ENCODE measurements at regions not wholly inside any gene's neighbourhood (a gene's known extent, or its start where the extent isn't known, plus 50 kb on each side); places are given as distances from the start of the nearest gene placed in this dataset.

- intact Hi-C loops (cut with micrococcal nuclease): no loop called here
- TF ChIP-seq CTCF (IDR thresholded peaks at IDR 0.05): no peak
Measured at GRCh38 chr7:145212050-145212449, 376.2 kb upstream of the TPK1 start.

GRCh38 chr7:145211211-145211610 lies 375.4 kb upstream of the TPK1 start:
- DNase-seq: no peak
- Histone ChIP-seq H3K36me3 (replicated peaks in 1 of 2; ENCODE audit: control insufficient read depth in 1 of 2, insufficient read depth in 2 of 2, low read length in 2 of 2) (no peaks in the 10 kb centered on the region), H2AFZ (ENCODE audit: insufficient read depth, low read depth, low read length, poor library complexity, severe bottlenecking) (no peak overlapping the region), H3K9me3 (replicated peaks in 1 of 2; ENCODE audit: control insufficient read depth in 1 of 2, insufficient read depth in 1 of 2, low read length in 2 of 2) (peaks cover 0 to 3% of the 10 kb centered on the region in 2 donors), H3K27ac (ENCODE audit: low read depth in 1 of 2, low read length in 2 of 2) (no peak overlapping the region), H3K4me2 (replicated peaks; ENCODE audit: extremely low read depth, low read length, poor library complexity, severe bottlenecking) (no peak overlapping the region), H4K20me1 (ENCODE audit: insufficient read depth, low read length) (no peaks in the 10 kb centered on the region), H3K27me3 (ENCODE audit: control insufficient read depth in 2 of 2, insufficient read depth in 2 of 2, low read length in 2 of 2) (no peaks in the 10 kb centered on the region), H3K4me1 (ENCODE audit: control insufficient read depth in 1 of 2, insufficient read depth in 2 of 2, low read length in 2 of 2) (no peaks in the 10 kb centered on the region), H3K79me2 (ENCODE audit: insufficient read depth, low read length) (no peaks in the 10 kb centered on the region), H3K4me3 (replicated peaks in 1 of 3; ENCODE audit: low read depth in 2 of 3, low read length in 3 of 3) (no peak overlapping the region), H3K9ac (ENCODE audit: insufficient read depth, low read length, poor library complexity, severe bottlenecking) (no peak overlapping the region)
- H3K27me3 Mint-ChIP-seq (ENCODE audit: low read depth in 3 of 3): peaks cover 0 to 2% (median 0%) of the 10 kb centered on the region in 3 donors
- no CpG with 5 or more reads among the region's 2 CpGs for WGBS (ENCODE audit: insufficient coverage)
- H3K36me3 Mint-ChIP-seq: no peaks in the 10 kb centered on the region
- TF ChIP-seq CTCF (IDR thresholded peaks at IDR 0.05): no peak
- peaks cover 2 to 14% (median 6%) of the 10 kb centered on the region in 7 donors for H3K9me3 Mint-ChIP-seq
- H3K4me1 Mint-ChIP-seq: no peaks in the 10 kb centered on the region
- no peak overlapping the region for H3K27ac Mint-ChIP-seq
- no peak overlapping the region for H3K4me3 Mint-ChIP-seq
- intact Hi-C loops (cut with micrococcal nuclease): no loop called here

More at GRCh38 chr7:145212050-145212449, 376.2 kb upstream of the TPK1 start:
- Mint-ChIP-seq H3K4me3 (no peak overlapping the region), H3K27ac (peak overlapping the region in 1 of 7 donors; percentile 38), H3K27me3 (ENCODE audit: low read depth in 3 of 3) (peaks cover 0 to 2% (median 0%) of the 10 kb centered on the region in 3 donors), H3K9me3 (peaks cover 2 to 14% (median 6%) of the 10 kb centered on the region in 7 donors), H3K4me1 (no peaks in the 10 kb centered on the region), H3K36me3 (no peaks in the 10 kb centered on the region)
- Histone ChIP-seq H4K20me1 (ENCODE audit: insufficient read depth, low read length) (no peaks in the 10 kb centered on the region), H3K4me2 (replicated peaks; ENCODE audit: extremely low read depth, low read length, poor library complexity, severe bottlenecking) (no peak overlapping the region), H3K79me2 (ENCODE audit: insufficient read depth, low read length) (no peaks in the 10 kb centered on the region), H3K27ac (ENCODE audit: low read depth in 1 of 2, low read length in 2 of 2) (no peak overlapping the region), H3K36me3 (replicated peaks in 1 of 2; ENCODE audit: control insufficient read depth in 1 of 2, insufficient read depth in 2 of 2, low read length in 2 of 2) (no peaks in the 10 kb centered on the region), H3K4me1 (ENCODE audit: control insufficient read depth in 1 of 2, insufficient read depth in 2 of 2, low read length in 2 of 2) (no peaks in the 10 kb centered on the region), H3K4me3 (replicated peaks in 1 of 3; ENCODE audit: low read depth in 2 of 3, low read length in 3 of 3) (no peak overlapping the region), H3K9me3 (replicated peaks in 1 of 2; ENCODE audit: control insufficient read depth in 1 of 2, insufficient read depth in 1 of 2, low read length in 2 of 2) (peaks cover 3 to 5% of the 10 kb centered on the region in 2 donors), H3K27me3 (ENCODE audit: control insufficient read depth in 2 of 2, insufficient read depth in 2 of 2, low read length in 2 of 2) (no peaks in the 10 kb centered on the region), H2AFZ (ENCODE audit: insufficient read depth, low read depth, low read length, poor library complexity, severe bottlenecking) (no peak overlapping the region), H3K9ac (ENCODE audit: insufficient read depth, low read length, poor library complexity, severe bottlenecking) (no peak overlapping the region)
- DNase-seq: no peak
- WGBS (ENCODE audit: insufficient coverage): 83% methylated on average over 3 of the region's 6 CpGs
